Head of caudate nucleus (tissue), 42 donors: ENCODE measurements at regions not wholly inside any gene's neighbourhood (a gene's known extent, or its start where the extent isn't known, plus 50 kb on each side); places are given as distances from the start of the nearest gene placed in this dataset.
"Not testable (repeated sequence)": the region's sequence is repeated elsewhere in the genome, so short reads cannot be mapped to it uniquely, and the experiment has no call there.

Experiments used
- DNase-seq, 42 donors: peaks; one replicate each; pipeline versions ENCODE4 v3.0.0 to v3.0.0-alpha.2; 2020 to 2021; ENCODE audit warnings: mixed read lengths in 7 of 42
- intact Hi-C: fragments of 100-400 bp; cut with DNase I; formaldehyde crosslinking; loops from one replicate; pipeline ENCODE4 v1.15.0; 2022

GRCh38 chr5:111635916-111636570 lies 121.0 kb downstream of the NREP start:
- DNase-seq = no peak

GRCh38 chr5:111635151-111635902 lies 121.7 kb downstream of the NREP start:
- intact Hi-C loops = no loop called here
- DNase-seq = peak in 2 of 42 donors; percentile 8 to 15

More at GRCh38 chr5:111635916-111636570, 121.0 kb downstream of the NREP start:
- intact Hi-C loops = no loop called here

- intact Hi-C loops = no loop called here
- DNase-seq = no peak
These were observed 119.0 kb upstream of the STARD4 start for GRCh38 chr5:111631328-111631727.

GRCh38 chr5:111628901-111629300 lies 116.6 kb upstream of the STARD4 start:
- DNase-seq = no peak
- intact Hi-C loops = no loop called here

GRCh38 chr5:111627862-111628261 lies 115.5 kb upstream of the STARD4 start:
- DNase-seq = no peak
- intact Hi-C loops = no loop called here

GRCh38 chr5:111626473-111627148 lies 114.3 kb upstream of the STARD4 start:
- DNase-seq = no peak
- intact Hi-C loops = no loop called here

- DNase-seq = no peak
- intact Hi-C loops = no loop called here
These were observed 106.4 kb upstream of the STARD4 start for GRCh38 chr5:111618623-111619271.

- DNase-seq = no peak
These were observed 102.7 kb upstream of the STARD4 start for GRCh38 chr5:111615054-111615453.

GRCh38 chr5:111612013-111612630 lies 99.8 kb upstream of the STARD4 start:
- DNase-seq, intact Hi-C loops: not testable (repeated sequence)

More at GRCh38 chr5:111615054-111615453, 102.7 kb upstream of the STARD4 start:
- intact Hi-C loops = no loop called here

- intact Hi-C loops = no loop called here
- no peak for DNase-seq
These were observed 93.9 kb upstream of the STARD4 start for GRCh38 chr5:111606194-111606593.

- intact Hi-C loops = no loop called here
- no peak for DNase-seq
These were observed 91.1 kb upstream of the STARD4 start for GRCh38 chr5:111603446-111603827.

GRCh38 chr5:111602817-111603445 lies 90.6 kb upstream of the STARD4 start:
- intact Hi-C loops = no loop called here
- no peak for DNase-seq

- intact Hi-C loops = no loop called here
- no peak for DNase-seq
These were observed 86.7 kb upstream of the STARD4 start for GRCh38 chr5:111598996-111599395.

- intact Hi-C loops = no loop called here
- DNase-seq = no peak
These were observed 85.2 kb upstream of the STARD4 start for GRCh38 chr5:111597491-111597890.

GRCh38 chr5:111596705-111597104 lies 84.4 kb upstream of the STARD4 start:
- DNase-seq = no peak
- intact Hi-C loops = no loop called here

GRCh38 chr5:111595425-111595824 lies 83.1 kb upstream of the STARD4 start:
- DNase-seq = no peak
- intact Hi-C loops = no loop called here

GRCh38 chr5:111589316-111589715 lies 77.0 kb upstream of the STARD4 start:
- intact Hi-C loops = no loop called here
- no peak for DNase-seq

GRCh38 chr5:111587728-111588127 lies 75.4 kb upstream of the STARD4 start:
- intact Hi-C loops = no loop called here
- no peak for DNase-seq

- no peak for DNase-seq
- intact Hi-C loops = no loop called here
These were observed 73.6 kb upstream of the STARD4 start for GRCh38 chr5:111585946-111586345.
